ENCODE measurements at regions not wholly inside any gene's neighbourhood (a gene's known extent, or its start where the extent isn't known, plus 50 kb on each side); places are given as distances from the start of the nearest gene placed in this dataset.

DNA sequence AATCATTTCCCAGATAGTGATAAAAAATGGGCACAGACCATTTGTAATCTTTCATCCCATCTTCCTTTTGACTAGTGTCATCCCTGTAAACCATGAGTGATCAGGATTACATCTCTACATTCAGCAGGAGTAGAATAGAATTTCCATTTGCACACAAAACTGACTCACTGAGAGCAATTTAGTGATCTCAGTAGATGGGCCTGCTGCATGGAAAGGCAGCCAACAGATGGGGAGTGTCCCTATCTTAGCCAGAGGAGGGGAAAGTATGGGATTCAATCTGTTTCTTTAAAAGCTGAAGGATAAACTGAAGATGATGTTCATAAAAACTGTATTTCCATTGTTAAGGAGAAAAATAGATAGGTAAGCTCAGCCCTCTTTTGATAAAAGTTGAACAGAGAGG, 441.7 kb downstream of the ZNF521 start:
- Histone ChIP-seq H3K4me1 (peaks cover 0 to 5% (median 0%) of the 10 kb centered on the region in 4 donors), H3K27me3 (no peaks in the 10 kb centered on the region), H3K9me3 (no peaks in the 10 kb centered on the region), H3K27ac (no peak overlapping the region), H3K4me3 (no peak overlapping the region), H3K36me3 (no peaks in the 10 kb centered on the region)
- no peak for DNase-seq
- TF ChIP-seq POLR2A (IDR thresholded peaks at IDR 0.05) (no peak), POLR2AphosphoS5 (IDR thresholded peaks at IDR 0.05) (no peak), EP300 (IDR thresholded peaks at IDR 0.05) (no peak)
- TF ChIP-seq, protein P1, sequence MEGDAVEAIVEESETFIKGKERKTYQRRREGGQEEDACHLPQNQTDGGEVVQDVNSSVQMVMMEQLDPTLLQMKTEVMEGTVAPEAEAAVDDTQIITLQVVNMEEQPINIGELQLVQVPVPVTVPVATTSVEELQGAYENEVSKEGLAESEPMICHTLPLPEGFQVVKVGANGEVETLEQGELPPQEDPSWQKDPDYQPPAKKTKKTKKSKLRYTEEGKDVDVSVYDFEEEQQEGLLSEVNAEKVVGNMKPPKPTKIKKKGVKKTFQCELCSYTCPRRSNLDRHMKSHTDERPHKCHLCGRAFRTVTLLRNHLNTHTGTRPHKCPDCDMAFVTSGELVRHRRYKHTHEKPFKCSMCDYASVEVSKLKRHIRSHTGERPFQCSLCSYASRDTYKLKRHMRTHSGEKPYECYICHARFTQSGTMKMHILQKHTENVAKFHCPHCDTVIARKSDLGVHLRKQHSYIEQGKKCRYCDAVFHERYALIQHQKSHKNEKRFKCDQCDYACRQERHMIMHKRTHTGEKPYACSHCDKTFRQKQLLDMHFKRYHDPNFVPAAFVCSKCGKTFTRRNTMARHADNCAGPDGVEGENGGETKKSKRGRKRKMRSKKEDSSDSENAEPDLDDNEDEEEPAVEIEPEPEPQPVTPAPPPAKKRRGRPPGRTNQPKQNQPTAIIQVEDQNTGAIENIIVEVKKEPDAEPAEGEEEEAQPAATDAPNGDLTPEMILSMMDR (IDR thresholded peaks at IDR 0.05) = no peak
- peak in 1 of 2 donors; percentile 77 for ATAC-seq (ENCODE audit: low FRiP score in 2 of 2)

DNA sequence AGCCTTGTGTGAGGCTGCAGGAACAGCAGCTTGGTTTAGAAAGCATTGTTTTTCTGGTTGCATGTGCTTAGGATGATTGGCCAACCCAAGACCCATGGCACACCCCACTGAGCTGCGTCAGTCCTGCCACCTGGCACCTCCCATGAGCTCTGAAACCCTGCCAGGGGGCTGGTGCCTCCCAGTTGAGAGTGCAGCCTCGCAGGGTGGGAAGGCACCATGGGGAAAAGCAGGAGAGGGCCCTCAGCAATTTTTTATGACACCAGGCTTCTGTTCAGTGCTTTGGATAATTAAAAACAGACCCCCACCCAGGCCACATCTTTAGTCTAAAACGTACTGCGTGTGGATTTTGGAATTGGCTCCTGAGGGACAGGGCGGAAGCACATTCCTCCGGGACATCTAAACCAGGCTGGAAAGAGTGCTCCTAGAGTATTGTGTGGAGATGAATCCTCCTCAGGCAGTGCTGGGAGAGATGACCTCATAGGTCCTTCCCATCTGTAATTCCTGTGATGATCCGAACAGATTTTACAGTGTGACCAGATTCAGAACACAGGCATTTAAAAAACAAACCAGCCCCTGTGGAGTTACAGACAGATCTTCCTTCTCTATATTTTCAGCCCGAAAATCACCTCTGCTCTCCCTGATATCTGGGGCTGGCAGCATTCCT, 438.3 kb downstream of the ZNF521 start:
- DNase-seq (no peak), ATAC-seq (ENCODE audit: low FRiP score in 2 of 2) (peak in 1 of 2 donors; percentile 86)
- H3K27me3 ChIP-seq = no peaks in the 10 kb centered on the region
- TF ChIP-seq POLR2A (IDR thresholded peaks at IDR 0.05) (no peak), POLR2AphosphoS5 (IDR thresholded peaks at IDR 0.05) (no peak), EP300 (IDR thresholded peaks at IDR 0.05) (no peak)
- TF ChIP-seq, protein P1 (IDR thresholded peaks at IDR 0.05) = no peak
- H3K27ac ChIP-seq = no peak overlapping the region
- WGBS, 2 donors = 75 to 77% methylated on average over 8 of the region's 8 CpGs
- no peak overlapping the region for H3K4me3 ChIP-seq
- no peaks in the 10 kb centered on the region for H3K36me3 ChIP-seq
- H3K4me1 ChIP-seq = peaks cover 0 to 5% (median 0%) of the 10 kb centered on the region in 4 donors
- H3K9me3 ChIP-seq = no peaks in the 10 kb centered on the region

DNA sequence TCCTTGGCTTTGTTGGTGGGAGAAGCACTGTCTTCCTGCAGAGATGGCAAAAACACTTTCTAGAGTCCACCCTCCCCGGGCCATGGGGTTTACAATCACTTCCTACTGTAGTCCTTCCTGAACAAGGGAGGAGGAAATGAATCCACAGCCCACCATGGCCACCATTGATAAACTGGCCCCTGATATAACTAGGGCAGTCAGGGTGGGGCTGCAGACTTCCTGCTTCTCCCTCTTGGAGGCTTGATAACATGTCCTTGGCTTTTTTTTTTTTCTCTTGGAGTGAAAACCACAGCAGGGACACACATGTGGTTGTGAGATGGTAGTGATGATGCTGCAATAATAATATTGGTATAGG, 437.8 kb downstream of the ZNF521 start:
- ATAC-seq (ENCODE audit: low FRiP score in 2 of 2) (peak in 1 of 2 donors; percentile 20), DNase-seq (no peak)
- H3K36me3 ChIP-seq = no peaks in the 10 kb centered on the region
- no peaks in the 10 kb centered on the region for H3K9me3 ChIP-seq
- H3K27ac ChIP-seq = no peak overlapping the region
- no peaks in the 10 kb centered on the region for H3K27me3 ChIP-seq
- no peak overlapping the region for H3K4me3 ChIP-seq
- H3K4me1 ChIP-seq = peaks cover 0 to 5% (median 0%) of the 10 kb centered on the region in 4 donors
- TF ChIP-seq POLR2A (IDR thresholded peaks at IDR 0.05) = no peak
- TF ChIP-seq, protein P1 (IDR thresholded peaks at IDR 0.05) = no peak
- TF ChIP-seq POLR2AphosphoS5 (IDR thresholded peaks at IDR 0.05) = no peak
- no peak for TF ChIP-seq EP300 (IDR thresholded peaks at IDR 0.05)
- 22 to 65% methylated on average over 1 of the region's 1 CpG for WGBS, 2 donors

DNA sequence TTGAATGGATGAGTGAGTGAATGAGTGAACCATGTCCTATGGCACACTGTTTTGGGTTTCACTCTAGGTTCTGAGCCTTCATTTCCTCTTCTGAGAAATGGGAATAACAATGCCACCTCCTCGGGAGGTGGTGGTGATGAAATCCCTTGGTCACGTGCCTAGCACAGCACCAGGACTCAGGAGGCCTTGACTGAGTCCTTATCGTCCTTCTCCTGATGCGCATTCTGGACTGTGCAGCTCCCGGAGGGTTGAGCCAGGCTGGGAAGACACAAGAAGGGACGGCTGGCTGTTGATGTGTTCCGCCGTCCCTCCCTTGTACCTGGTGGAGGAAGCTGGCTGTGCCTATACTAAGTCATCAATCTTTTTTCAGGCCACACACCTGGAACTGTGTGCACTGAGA, 437.3 kb downstream of the ZNF521 start:
- H3K9me3 ChIP-seq = no peaks in the 10 kb centered on the region
- TF ChIP-seq POLR2A (IDR thresholded peaks at IDR 0.05) = no peak
- no peak overlapping the region for H3K4me3 ChIP-seq
- 78 to 86% methylated on average over 7 to 8 of the region's 8 CpGs for WGBS, 2 donors
- no peaks in the 10 kb centered on the region for H3K36me3 ChIP-seq
- ATAC-seq (ENCODE audit: low FRiP score in 2 of 2) (no peak), DNase-seq (no peak)
- no peaks in the 10 kb centered on the region for H3K27me3 ChIP-seq
- H3K27ac ChIP-seq = no peak overlapping the region
- peaks cover 0 to 5% (median 0%) of the 10 kb centered on the region in 4 donors for H3K4me1 ChIP-seq

DNA sequence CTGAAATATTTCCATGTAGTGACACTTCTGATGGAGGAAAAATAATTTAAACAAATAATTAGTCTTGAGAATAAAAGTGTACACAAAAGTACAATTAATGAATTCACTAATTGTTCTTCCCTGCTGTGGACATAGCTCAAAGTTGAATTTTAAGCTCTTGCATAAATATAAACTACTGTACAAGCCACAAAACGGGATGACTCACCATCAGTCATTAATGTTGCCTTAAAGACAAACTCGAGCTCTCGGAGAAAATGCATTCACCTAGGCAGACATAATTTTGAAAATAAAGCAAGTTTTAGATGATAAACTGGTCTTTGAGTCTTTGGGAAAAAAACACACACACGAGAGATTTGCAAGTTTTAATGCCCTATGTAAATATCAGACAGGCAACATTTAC, 436.4 kb downstream of the ZNF521 start:
- H3K36me3 ChIP-seq = no peaks in the 10 kb centered on the region
- no peak for TF ChIP-seq POLR2A (IDR thresholded peaks at IDR 0.05)
- TF ChIP-seq EP300 (IDR thresholded peaks at IDR 0.05) = no peak
- TF ChIP-seq, protein P1 (IDR thresholded peaks at IDR 0.05) = no peak
- no peak for TF ChIP-seq POLR2AphosphoS5 (IDR thresholded peaks at IDR 0.05)
- no peaks in the 10 kb centered on the region for H3K27me3 ChIP-seq
- ATAC-seq (ENCODE audit: low FRiP score in 2 of 2) = no peak
- no peak overlapping the region for H3K27ac ChIP-seq
- no peak overlapping the region for H3K4me3 ChIP-seq
- 76 to 79% methylated on average over 4 of the region's 4 CpGs for WGBS, 2 donors
- DNase-seq = no peak
- no peaks in the 10 kb centered on the region for H3K9me3 ChIP-seq
- H3K4me1 ChIP-seq = peaks cover 0 to 5% (median 0%) of the 10 kb centered on the region in 4 donors
